Pancreas (tissue), 10 donors: ENCODE measurements at regions not wholly inside any gene's neighbourhood (a gene's known extent, or its start where the extent isn't known, plus 50 kb on each side); places are given as distances from the start of the nearest gene placed in this dataset.

Experiments used
- ATAC-seq, 4 donors: fragments of 200-7000 bp; cut with Tn5 transposase; one replicate each; pipeline versions ENCODE4 v1.8.0 to v1.9.1; 2020; ENCODE audit warnings: mild to moderate bottlenecking in 4 of 4, moderate library complexity in 4 of 4
- DNase-seq, 6 donors: peaks; one replicate each; pipeline ENCODE4 v3.0.0-alpha.2; 2020
- FAIRE-seq: peaks from 2 replicates; lab custom pipeline; 2012; peaks lifted over from hg19 to GRCh38; lab: Jason Lieb, UNC
- H3K27ac ChIP-seq, 4 donors: fragments of 200-600 bp; sonication (generic); 1 replicate in 3 of 4; 2 replicates in 1 of 4; pipeline versions ENCODE4 v1.5.0 to v1.8.0; 2020
- H3K27me3 ChIP-seq, 4 donors: fragments of 200-600 bp; one replicate each; pipeline ENCODE4 v1.8.0; 2021
- H3K36me3 ChIP-seq, 3 donors: fragments of 200-600 bp; sonication (generic) in 1 of 3; one replicate each; pipeline versions ENCODE4 v1.5.0 to v1.8.0; 2020 to 2021
- H3K4me1 ChIP-seq, 3 donors: fragments of 200-600 bp; one replicate each; pipeline ENCODE4 v1.8.0; 2021
- H3K4me3 ChIP-seq, 4 donors: fragments of 200-600 bp; sonication (generic) in 2 of 4; one replicate each; pipeline versions ENCODE4 v1.5.0 to v1.8.0; 2020 to 2021
- H3K9me3 ChIP-seq, 4 donors: fragments of 200-600 bp; one replicate each; pipeline ENCODE4 v1.8.0; 2021
- CTCF ChIP-seq, 4 donors: fragments of 200-600 bp; sonication (generic) in 3 of 4; IDR thresholded peaks; one replicate each; pipeline versions ENCODE4 v1.5.0 to v1.8.0; 2021; ENCODE audit warnings: antibody characterized with exemption in 4 of 4
- WGBS, 2 donors: extraction: QIAGEN DNeasy Blood & Tissue Kit; methylation state at CpG; one replicate each; pipeline ENCODE4 v1.1.7; 2013; 5-methylcytosine and 5-hydroxymethylcytosine counted together
- intact Hi-C, 3 donors: fragments of 100-400 bp; cut with DNase I; formaldehyde crosslinking; loops; one replicate each; pipeline versions ENCODE4 v1.11.1 to v1.14.2; 2022
- donor health status: healthy with polysubstance abuse.
- donor health status: DM: no; HTN: no; CAD: no; lungs with moderate emphysema.
- donor health status: DM: no; HTN: no; CAD: no.
- donor health status: control.
- donor health status: control.
- donor health status: Bipolar disorder and iron deficiency.
- donor health status: DM: yes; HTN: yes; CAD: no.
- donor health status: DM: no; HTN: no; CAD: no.
- donor health status: DM: no; HTN: no; CAD: no.
- donor health status: DM: yes; HTN: yes; CAD: no.

GRCh38 chr6:159590835-159591234 is 102.2 kb downstream of the SOD2 start:
- 52 to 54% methylated on average over 5 of the region's 5 CpGs for whole genome bisulfite sequencing, 2 donors
- Histone ChIP-seq H3K4me3 (no peak overlapping the region), H3K27ac (no peak overlapping the region), H3K27me3 (no peaks in the 10 kb centered on the region), H3K36me3 (no peaks in the 10 kb centered on the region), H3K9me3 (no peaks in the 10 kb centered on the region), H3K4me1 (no peaks in the 10 kb centered on the region)
- FAIRE-seq, result no peak
- DNase-seq, result no peak
- ATAC-seq, result no peak
- no peak for TF ChIP-seq CTCF (IDR thresholded peaks at IDR 0.05)
- intact Hi-C loops, result no loop called here

GRCh38 chr6:159586684-159587083 is 106.4 kb downstream of the SOD2 start:
- intact Hi-C loops, result no loop called here
- DNase-seq, result no peak
- no peak for ATAC-seq
- Histone ChIP-seq H3K36me3 (no peaks in the 10 kb centered on the region), H3K27ac (no peak overlapping the region), H3K4me1 (no peaks in the 10 kb centered on the region), H3K4me3 (no peak overlapping the region), H3K27me3 (no peaks in the 10 kb centered on the region), H3K9me3 (no peaks in the 10 kb centered on the region)
- WGBS, 2 donors, result 83 to 90% methylated on average over 1 of the region's 1 CpG
- no peak for FAIRE-seq
- no peak for TF ChIP-seq CTCF (IDR thresholded peaks at IDR 0.05)

GRCh38 chr6:159582736-159583135 is 110.3 kb downstream of the SOD2 start:
- intact Hi-C loops, result no loop called here
- WGBS, 2 donors, result 82% methylated on average over 8 of the region's 8 CpGs
- FAIRE-seq, result no peak
- Histone ChIP-seq H3K4me3 (no peak overlapping the region), H3K27ac (no peak overlapping the region), H3K9me3 (no peaks in the 10 kb centered on the region), H3K27me3 (no peaks in the 10 kb centered on the region), H3K4me1 (no peaks in the 10 kb centered on the region), H3K36me3 (no peaks in the 10 kb centered on the region)
- no peak for ATAC-seq
- DNase-seq, result no peak
- no peak for TF ChIP-seq CTCF (IDR thresholded peaks at IDR 0.05)

- Histone ChIP-seq H3K9me3 (no peaks in the 10 kb centered on the region), H3K4me1 (no peaks in the 10 kb centered on the region), H3K36me3 (no peaks in the 10 kb centered on the region), H3K4me3 (no peak overlapping the region), H3K27me3 (no peaks in the 10 kb centered on the region), H3K27ac (no peak overlapping the region)
- ATAC-seq, result no peak
- TF ChIP-seq CTCF (IDR thresholded peaks at IDR 0.05), result no peak
- 77 to 85% methylated on average over 5 of the region's 5 CpGs for WGBS, 2 donors
- intact Hi-C loops, result no loop called here
- no peak for FAIRE-seq
- DNase-seq, result no peak
Measured at GRCh38 chr6:159578629-159579028, 114.4 kb downstream of the SOD2 start.

- FAIRE-seq (no peak), DNase-seq (no peak), ATAC-seq (no peak)
- Histone ChIP-seq H3K4me3 (no peak overlapping the region), H3K4me1 (no peaks in the 10 kb centered on the region), H3K27ac (no peak overlapping the region), H3K36me3 (no peaks in the 10 kb centered on the region), H3K9me3 (no peaks in the 10 kb centered on the region), H3K27me3 (no peaks in the 10 kb centered on the region)
- WGBS, 2 donors, result 80 to 86% methylated on average over 5 of the region's 5 CpGs
- intact Hi-C loops, result no loop called here
- TF ChIP-seq CTCF (IDR thresholded peaks at IDR 0.05), result no peak
Measured at GRCh38 chr6:159577564-159577963, 115.5 kb downstream of the SOD2 start.
